Stimulated activated CD8-positive, alpha-beta memory T cell treated with anti-CD3 and anti-CD28 coated beads, Interleukin-12 subunit alpha, Interleukin-12 subunit beta, amount 100 ng/mL, for 4 hours (primary cell): ENCODE measurements at regions not wholly inside any gene's neighbourhood (a gene's known extent, or its start where the extent isn't known, plus 50 kb on each side); places are given as distances from the start of the nearest gene placed in this dataset.

Source experiments
- DNase-seq: peaks from one replicate; pipeline ENCODE4 v3.0.0-alpha.2; 2020; ENCODE audit warnings: low read depth

DNA sequence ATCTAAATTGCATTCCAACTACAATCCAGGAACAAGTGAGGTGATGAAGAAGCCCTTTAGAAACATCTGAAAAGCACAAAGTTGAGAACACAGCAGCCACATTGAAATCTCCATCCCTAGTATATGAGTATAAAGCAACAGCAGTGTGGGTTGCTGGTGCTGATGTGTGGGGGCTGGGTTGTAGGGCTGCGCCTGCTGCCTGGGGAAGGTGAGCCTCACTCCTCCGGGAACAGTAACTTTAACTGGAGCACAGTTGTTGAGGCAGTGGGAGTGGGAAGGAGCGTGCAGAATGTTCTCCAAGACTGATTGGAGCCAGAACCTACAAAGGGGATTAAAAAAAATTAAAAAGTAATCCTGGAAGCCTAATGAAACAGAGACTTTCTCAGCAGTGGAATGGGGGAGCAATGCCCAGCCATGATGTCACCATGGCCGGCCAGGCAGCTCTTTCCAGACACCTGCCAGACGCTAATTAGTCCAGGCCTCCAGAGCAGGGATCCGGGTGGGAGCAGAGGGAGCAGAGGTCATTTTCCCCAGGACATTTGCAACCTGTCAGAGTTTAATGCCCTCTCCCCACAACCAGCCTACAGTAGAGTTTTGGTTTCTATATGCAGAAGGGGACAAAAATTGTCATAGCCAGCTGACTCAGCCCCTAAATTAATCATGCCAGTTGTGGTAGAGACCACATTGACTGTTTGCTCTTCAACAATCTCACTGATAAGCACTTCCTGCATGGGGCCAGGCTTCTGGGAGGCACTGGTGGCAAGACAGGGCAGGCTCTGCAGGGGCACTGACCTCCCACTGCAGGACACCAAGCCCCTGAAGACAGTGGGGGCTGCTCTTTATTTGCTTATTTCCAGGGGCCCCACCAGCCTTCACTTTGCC, 133.0 kb upstream of the ZNF32 start:
- DNase-seq = no peak

DNA sequence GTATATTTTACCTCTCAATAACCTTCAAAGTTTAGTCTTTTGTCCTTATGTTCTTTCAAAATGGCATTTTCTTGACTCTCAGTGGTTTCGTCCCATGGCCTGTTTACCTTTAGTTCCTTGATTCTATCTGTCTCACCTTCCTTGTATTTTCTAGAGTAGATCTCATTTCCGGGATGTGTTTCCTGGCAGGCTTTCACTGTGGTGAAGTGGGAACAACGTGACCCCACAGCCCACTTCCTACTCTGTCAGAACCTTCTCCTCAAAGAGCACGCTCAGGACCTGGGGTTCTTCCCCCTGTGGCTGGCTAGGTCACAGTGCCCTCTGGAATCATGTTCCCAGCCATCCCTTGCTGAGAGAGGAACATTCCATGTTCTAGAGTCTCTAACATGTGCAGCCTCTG, 129.9 kb upstream of the ZNF32 start:
- no peak for DNase-seq

- no peak for DNase-seq
These were observed 126.7 kb upstream of the ZNF32 start for GRCh38 chr10:43775384-43775783.

DNA sequence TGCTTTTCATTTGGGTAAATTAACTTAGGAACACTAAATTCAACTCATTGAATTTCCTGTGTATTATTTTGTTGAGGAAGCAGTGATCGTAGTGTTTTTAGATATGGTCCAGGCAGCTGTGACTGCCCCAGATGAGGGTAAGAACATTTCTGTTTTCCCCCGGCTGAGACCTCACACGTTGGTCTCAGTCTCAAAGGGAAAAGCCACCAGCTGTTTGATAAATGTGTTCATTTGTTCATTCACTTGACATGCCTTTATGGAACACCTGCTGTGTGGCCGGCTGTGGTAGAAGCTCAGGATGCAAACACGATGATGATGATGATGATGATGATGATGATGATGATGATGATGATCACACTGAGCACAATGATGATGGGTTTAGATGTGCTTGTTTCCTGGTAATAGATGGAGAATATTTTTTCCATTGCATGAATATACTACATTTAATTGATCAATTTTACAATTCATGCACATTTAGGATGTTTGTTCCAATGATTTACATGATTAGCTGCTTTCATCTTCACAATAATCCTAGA, 125.6 kb upstream of the ZNF32 start:
- DNase-seq = no peak

DNA sequence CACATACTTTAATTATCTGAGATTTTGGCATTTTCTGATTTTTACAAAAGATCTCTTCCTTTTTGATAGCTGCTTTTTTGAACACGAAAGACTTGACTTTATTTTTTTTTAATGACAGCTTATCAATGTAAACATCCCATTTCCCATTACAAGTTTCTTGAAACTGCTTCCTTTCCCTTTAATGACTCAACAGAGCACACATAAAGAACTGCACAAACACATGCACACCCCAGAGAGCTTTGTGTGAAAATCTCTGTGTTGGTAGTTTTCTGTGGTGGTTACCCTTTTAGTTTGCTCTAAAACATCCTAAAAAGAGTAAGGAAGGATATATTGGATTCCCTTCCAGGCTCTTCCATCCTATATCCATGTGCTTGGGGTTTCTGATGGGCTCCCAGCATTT, 125.1 kb upstream of the ZNF32 start:
- no peak for DNase-seq

DNA sequence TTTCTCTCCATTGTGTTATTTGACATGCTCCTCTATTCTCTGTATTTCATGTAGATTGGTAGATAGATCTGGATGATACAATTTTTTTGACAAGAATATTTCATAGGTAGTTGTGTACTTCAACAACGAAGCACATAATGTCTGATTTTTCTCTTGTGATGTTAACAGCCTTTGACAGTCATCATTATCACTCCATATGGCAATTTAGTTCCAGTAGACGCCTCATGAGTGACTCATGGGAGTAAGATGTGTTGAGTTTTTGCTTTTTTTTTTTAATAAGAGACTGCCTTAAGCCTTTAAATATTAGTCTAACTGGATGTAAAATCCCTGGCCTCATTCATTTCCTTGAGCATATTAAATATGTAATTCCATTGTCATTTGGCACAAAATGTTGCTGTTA, 123.5 kb upstream of the ZNF32 start:
- no peak for DNase-seq

GRCh38 chr10:43771675-43772074, 123.0 kb upstream of the ZNF32 start:
- no peak for DNase-seq

- DNase-seq = no peak
These were observed 116.8 kb upstream of the ZNF32 start for GRCh38 chr10:43765516-43765915.

GRCh38 chr10:43763846-43764245, 115.2 kb upstream of the ZNF32 start:
- no peak for DNase-seq

GRCh38 chr10:43760514-43760913, 111.8 kb upstream of the ZNF32 start:
- DNase-seq = no peak

DNA sequence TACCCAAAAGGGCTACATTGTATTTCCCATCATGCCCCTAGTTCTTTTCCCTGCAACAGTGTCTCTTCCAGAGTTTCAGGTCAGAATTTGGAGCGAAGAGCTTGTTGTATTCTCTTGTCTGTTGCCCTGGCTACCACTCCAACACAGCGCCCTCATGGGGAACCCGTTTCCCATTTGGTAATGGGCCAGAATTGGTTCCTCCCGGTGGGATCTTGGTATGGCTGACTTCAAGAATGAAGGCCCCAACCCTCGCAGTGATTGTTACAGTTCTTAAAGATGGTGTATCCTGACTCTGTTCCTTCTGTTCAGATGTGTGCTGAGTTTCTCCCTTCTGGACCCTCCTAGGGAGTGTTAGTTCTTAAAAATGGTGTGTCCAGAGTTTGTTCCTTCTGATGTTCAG, 110.5 kb upstream of the ZNF32 start:
- no peak for DNase-seq

DNA sequence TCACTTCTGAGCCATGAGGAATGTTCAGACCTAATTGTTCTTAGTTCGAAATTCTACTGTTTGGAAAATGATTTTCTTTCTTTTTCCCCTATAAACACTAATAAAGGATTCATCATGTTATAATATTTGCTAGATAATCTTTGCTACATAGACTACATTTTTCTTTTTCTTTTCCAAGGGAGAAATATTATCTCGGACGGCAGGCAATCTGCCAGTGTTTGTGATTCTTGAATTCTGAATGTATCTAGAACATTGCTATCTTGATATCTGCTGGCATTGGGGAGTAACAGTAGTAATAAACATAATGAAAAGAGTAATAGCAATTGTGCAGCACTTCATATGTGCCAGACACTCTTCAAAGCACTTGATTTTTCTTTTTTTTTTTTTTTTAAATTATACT, 107.7 kb upstream of the ZNF32 start:
- DNase-seq = no peak

GRCh38 chr10:43754569-43755260, 106.0 kb upstream of the ZNF32 start:
- DNase-seq = no peak

DNA sequence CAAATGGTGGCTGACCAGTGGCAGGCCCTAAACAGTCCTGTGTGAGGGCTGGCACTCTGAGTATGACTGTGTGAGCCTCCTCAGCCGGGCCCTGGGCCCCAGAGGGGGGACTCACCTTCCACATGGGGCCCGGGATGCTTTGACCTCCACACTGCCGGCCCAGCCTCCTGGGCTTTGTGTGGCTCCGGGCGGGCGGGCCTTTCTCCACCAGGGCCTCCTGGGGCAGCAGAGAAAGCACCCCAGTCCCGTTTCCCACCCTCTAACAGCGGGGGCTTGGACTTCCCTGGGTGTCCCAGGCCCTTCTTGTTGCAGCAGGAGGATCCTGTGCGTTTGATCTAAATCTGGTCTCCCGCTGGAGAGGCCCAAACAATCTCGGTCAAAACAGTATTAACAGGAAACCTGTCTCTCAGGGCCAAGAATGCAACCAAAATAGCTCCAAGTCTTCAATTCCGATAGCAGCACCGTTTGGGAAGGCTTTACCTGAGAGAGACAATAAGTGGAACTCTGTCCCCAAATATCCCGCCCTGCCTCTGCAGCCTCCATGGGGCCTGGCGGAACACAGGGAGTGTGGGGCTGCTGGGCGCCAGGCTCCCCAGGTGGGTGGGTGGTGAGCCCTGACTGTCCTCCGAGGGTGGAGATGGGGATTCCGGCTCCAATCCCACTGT, 104.8 kb upstream of the ZNF32 start:
- DNase-seq = no peak

DNA sequence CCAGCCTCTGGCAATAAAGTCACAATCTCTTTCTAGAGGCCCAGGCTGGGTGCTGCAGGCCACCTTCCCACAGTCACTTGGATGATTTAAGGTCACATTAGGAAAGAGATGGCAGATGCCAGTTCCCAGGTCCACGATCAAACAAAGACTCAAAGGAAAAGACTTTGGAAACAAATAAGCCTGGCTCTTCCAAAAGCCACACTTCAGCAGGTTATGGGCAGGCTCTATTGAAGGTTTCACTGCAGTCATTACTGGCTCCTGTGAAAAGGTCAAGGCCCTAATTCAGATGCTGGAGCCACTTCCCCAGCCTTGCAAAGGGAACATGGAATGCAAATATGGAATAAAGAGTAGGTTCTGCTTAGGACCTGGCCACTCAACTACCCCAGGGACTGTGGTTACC, 104.0 kb upstream of the ZNF32 start:
- DNase-seq = no peak

- no peak for DNase-seq
These were observed 103.0 kb upstream of the ZNF32 start for GRCh38 chr10:43751646-43752045.

GRCh38 chr10:43749940-43750552, 101.4 kb upstream of the ZNF32 start:
- DNase-seq = no peak

DNA sequence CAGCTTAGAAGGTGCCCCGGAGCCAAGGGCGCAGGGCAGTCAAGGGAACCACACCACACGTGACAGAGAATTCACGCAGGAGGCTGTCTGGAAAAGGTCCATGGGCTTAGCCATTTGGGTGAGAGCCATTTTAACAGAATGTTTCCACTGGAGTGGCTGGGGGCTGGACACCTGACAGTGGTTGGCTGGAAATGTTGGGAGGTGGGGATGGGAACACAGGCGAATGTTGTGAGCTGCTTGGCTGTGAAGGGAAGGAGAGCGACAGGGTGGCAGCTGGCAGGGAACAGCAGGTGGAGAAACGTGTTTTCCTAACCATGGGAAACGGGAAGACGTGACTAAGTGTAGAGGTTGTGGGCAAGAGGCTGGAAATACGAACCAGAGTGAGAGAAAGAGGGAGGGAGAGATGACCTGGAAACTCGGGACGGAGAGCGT, 100.5 kb upstream of the ZNF32 start:
- DNase-seq = no peak

DNA sequence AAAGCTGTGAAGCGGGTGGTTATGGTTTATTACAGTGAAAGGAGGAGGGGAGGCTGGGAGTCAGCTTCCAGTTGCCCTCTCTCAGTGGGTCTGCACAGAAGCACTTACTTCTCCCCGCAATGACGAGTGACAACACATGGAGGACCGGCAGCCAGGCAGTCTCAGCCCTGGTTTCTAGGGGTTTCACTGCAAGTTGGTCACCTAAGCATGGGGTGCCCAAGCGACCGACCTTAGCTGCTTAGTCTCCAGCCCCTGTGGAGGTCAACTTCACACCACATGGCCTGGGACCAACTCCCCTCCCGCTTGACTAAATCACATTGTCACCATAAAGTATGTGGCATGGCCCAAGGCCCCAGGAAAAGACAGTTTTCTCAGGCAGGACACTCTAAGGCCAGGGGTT, 99.9 kb upstream of the ZNF32 start:
- no peak for DNase-seq

DNA sequence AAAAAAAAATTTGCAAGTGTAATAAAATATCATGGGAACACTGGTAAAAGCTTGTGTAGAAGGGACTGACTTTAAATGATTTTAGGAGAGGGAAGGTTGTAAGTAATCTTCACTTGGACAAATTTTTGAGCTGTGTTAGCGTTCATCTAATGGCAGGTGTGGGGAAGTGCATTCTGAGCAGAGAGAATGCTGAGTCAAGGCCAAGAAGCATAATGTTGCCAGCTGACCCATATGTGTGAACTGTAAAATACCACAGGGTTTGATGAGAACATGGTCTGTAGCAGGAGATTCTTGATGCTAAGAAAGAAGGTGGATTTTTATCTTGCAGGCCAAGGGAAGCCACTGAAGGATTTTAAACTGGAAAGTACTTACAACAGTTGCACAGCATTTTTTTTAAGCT, 98.2 kb upstream of the ZNF32 start:
- no peak for DNase-seq

- DNase-seq = no peak
These were observed 90.5 kb upstream of the ZNF32 start for GRCh38 chr10:43739161-43739560.

- no peak for DNase-seq
These were observed 88.3 kb upstream of the ZNF32 start for GRCh38 chr10:43737003-43737402.
